Left renal cortex interstitium (tissue), 4 donors: ENCODE measurements at regions not wholly inside any gene's neighbourhood (a gene's known extent, or its start where the extent isn't known, plus 50 kb on each side); places are given as distances from the start of the nearest gene placed in this dataset.

Source experiments
- DNase-seq, 4 donors: peaks; one replicate each; pipeline ENCODE4 v3.0.0-alpha.2; 2013; ENCODE audit warnings: low read depth in 4 of 4, low spot score in 2 of 4, missing footprints in 1 of 4

GRCh38 chr2:21422724-21423522 lies 299.2 kb downstream of the TDRD15 start:
- no peak for DNase-seq

- no peak for DNase-seq
These were observed 300.1 kb downstream of the TDRD15 start for GRCh38 chr2:21423854-21424253.

- no peak for DNase-seq
These were observed 300.6 kb downstream of the TDRD15 start for GRCh38 chr2:21424375-21424774.

- no peak for DNase-seq
These were observed 303.8 kb downstream of the TDRD15 start for GRCh38 chr2:21427606-21428005.

- DNase-seq, result no peak
These were observed 305.0 kb downstream of the TDRD15 start for GRCh38 chr2:21428754-21429153.

- no peak for DNase-seq
These were observed 306.0 kb downstream of the TDRD15 start for GRCh38 chr2:21429747-21430146.

GRCh38 chr2:21431078-21431477 lies 307.3 kb downstream of the TDRD15 start:
- DNase-seq, result no peak

GRCh38 chr2:21438949-21439348 lies 315.2 kb downstream of the TDRD15 start:
- DNase-seq, result peak in 2 of 4 donors; percentile 8 to 24

- no peak for DNase-seq
These were observed 317.7 kb downstream of the TDRD15 start for GRCh38 chr2:21441442-21441841.

- no peak for DNase-seq
These were observed 319.8 kb downstream of the TDRD15 start for GRCh38 chr2:21443494-21444105.

- DNase-seq, result no peak
These were observed 326.1 kb downstream of the TDRD15 start for GRCh38 chr2:21449881-21450280.

GRCh38 chr2:21451403-21451802 lies 327.6 kb downstream of the TDRD15 start:
- no peak for DNase-seq

- DNase-seq, result no peak
These were observed 328.5 kb downstream of the TDRD15 start for GRCh38 chr2:21452263-21452662.

GRCh38 chr2:21452678-21453077 lies 328.9 kb downstream of the TDRD15 start:
- DNase-seq, result no peak

GRCh38 chr2:21453723-21454450 lies 330.1 kb downstream of the TDRD15 start:
- DNase-seq, result no peak

GRCh38 chr2:21454839-21455238 lies 331.1 kb downstream of the TDRD15 start:
- no peak for DNase-seq

GRCh38 chr2:21461754-21462240 lies 338.0 kb downstream of the TDRD15 start:
- no peak for DNase-seq

GRCh38 chr2:21466341-21466927 lies 342.7 kb downstream of the TDRD15 start:
- peak in 2 of 4 donors; percentile 4 to 13 for DNase-seq

GRCh38 chr2:21467280-21467818 lies 343.6 kb downstream of the TDRD15 start:
- DNase-seq, result no peak

GRCh38 chr2:21467910-21468309 lies 344.1 kb downstream of the TDRD15 start:
- DNase-seq, result no peak

GRCh38 chr2:21468624-21469023 lies 344.9 kb downstream of the TDRD15 start:
- DNase-seq, result no peak
